ENCODE measurements at regions not wholly inside any gene's neighbourhood (a gene's known extent, or its start where the extent isn't known, plus 50 kb on each side); places are given as distances from the start of the nearest gene placed in this dataset.

DNA sequence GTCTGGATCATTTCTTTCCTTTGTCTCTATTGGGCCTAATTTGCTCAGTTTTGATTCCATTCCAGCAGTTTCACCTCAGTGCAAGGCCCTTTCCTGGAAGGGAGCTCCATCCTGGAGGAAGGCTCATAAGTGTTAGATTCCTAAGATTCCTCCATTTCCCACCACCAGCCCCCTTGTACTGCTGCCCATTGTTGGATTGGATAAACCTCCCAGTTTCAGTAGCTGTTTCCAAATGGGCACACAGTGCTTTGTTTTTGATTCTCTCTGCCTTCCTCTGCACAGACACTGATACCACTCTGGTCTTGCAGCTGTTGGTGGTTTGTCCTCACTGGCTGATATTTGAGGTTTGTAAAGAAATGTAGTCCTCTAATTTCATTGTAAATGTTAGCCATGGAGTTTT, 158.9 kb downstream of the SLC15A5 start:
- no peak for TF ChIP-seq CEBPB (IDR thresholded peaks at IDR 0.05)
- no peak for TF ChIP-seq EP300 (IDR thresholded peaks at IDR 0.05; ENCODE audit: borderline replicate concordance)
- TF ChIP-seq, protein P1, sequence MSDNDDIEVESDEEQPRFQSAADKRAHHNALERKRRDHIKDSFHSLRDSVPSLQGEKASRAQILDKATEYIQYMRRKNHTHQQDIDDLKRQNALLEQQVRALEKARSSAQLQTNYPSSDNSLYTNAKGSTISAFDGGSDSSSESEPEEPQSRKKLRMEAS (IDR thresholded peaks at IDR 0.05) = no peak
- TF ChIP-seq, protein P2, sequence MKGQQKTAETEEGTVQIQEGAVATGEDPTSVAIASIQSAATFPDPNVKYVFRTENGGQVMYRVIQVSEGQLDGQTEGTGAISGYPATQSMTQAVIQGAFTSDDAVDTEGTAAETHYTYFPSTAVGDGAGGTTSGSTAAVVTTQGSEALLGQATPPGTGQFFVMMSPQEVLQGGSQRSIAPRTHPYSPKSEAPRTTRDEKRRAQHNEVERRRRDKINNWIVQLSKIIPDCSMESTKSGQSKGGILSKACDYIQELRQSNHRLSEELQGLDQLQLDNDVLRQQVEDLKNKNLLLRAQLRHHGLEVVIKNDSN (IDR thresholded peaks at IDR 0.05) = no peak
- TF ChIP-seq ZBTB7A (IDR thresholded peaks at IDR 0.05; ENCODE audit: low read depth) = no peak
- no peak for TF ChIP-seq TAF1 (IDR thresholded peaks at IDR 0.05; ENCODE audit: low read depth)

GRCh38 chr12:16112612-16113560, 164.6 kb downstream of the SLC15A5 start:
- TF ChIP-seq, protein P2 (IDR thresholded peaks at IDR 0.05) = 0 out of 2 replicates have a peak, but pooled peaks have one; percentile 11
- no peak for TF ChIP-seq NFIC (IDR thresholded peaks at IDR 0.05)

GRCh38 chr12:16112130-16112529, 165.4 kb downstream of the SLC15A5 start:
- TF ChIP-seq FOXM1 (IDR thresholded peaks at IDR 0.05; ENCODE audit: borderline replicate concordance, low read depth) = no peak
- no peak for TF ChIP-seq TEAD4 (IDR thresholded peaks at IDR 0.05)
- TF ChIP-seq, protein P1 (IDR thresholded peaks at IDR 0.05) = no peak
- no peak for TF ChIP-seq ZBTB7A (IDR thresholded peaks at IDR 0.05; ENCODE audit: low read depth)
- TF ChIP-seq, protein P2 (IDR thresholded peaks at IDR 0.05) = no peak
- no peak for TF ChIP-seq YY1 (IDR thresholded peaks at IDR 0.05; ENCODE audit: low read depth)
- no peak for TF ChIP-seq NFIC (IDR thresholded peaks at IDR 0.05)

DNA sequence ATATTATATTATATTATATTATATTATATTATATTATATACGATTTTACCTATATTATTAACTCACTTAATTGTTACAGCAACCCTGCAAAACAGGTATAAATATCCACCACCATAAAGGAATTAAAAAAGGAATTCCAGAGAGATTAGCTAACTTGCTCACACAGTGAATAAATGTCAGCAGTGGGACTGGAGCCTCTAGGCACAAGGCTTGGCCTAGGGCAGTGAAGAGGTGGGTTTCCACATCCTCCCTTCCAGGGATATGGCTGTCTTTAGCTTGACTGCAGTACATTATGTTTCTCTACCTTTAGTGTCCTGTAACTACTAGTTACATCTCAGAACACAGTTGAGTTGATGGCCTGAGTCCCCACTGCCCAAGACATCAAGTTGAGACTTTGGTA, 166.9 kb downstream of the SLC15A5 start:
- TF ChIP-seq TCF12 (IDR thresholded peaks at IDR 0.05; ENCODE audit: low read depth) = no peak

DNA sequence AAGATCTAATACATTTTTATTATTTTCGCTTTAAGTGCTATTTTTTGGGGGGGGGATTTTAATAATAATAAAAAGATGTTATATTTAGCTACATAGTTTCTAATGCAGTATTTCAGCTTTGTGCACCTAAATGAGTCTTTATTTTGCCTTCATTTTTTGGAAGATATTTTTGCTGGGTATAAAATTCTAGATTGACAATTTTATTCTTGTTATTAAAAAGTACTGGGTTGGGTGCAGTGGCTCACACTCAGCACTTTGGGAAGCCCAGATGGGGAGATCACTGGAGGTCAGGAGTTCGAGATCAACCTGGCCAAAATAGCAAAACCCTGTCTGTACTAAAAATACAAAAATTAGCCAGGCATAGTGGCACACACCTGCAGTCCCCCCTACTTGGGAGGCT, 173.6 kb downstream of the SLC15A5 start:
- no peak for TF ChIP-seq TAF1 (IDR thresholded peaks at IDR 0.05; ENCODE audit: low read depth)
- TF ChIP-seq, protein P1 (IDR thresholded peaks at IDR 0.05) = no peak
- no peak for TF ChIP-seq YY1 (IDR thresholded peaks at IDR 0.05; ENCODE audit: low read depth)
- TF ChIP-seq TCF12 (IDR thresholded peaks at IDR 0.05; ENCODE audit: low read depth) = no peak
- TF ChIP-seq EGR1 (IDR thresholded peaks at IDR 0.05) = no peak
- TF ChIP-seq EP300 (IDR thresholded peaks at IDR 0.05; ENCODE audit: borderline replicate concordance) = no peak
- no peak for TF ChIP-seq CEBPB (IDR thresholded peaks at IDR 0.05)
- TF ChIP-seq NFIC (IDR thresholded peaks at IDR 0.05) = no peak
- no peak for TF ChIP-seq FOXM1 (IDR thresholded peaks at IDR 0.05; ENCODE audit: borderline replicate concordance, low read depth)
- TF ChIP-seq RAD21 (IDR thresholded peaks at IDR 0.05; ENCODE audit: low read depth) = no peak

GRCh38 chr12:16100206-16100605, 177.3 kb downstream of the SLC15A5 start:
- TF ChIP-seq EP300 (IDR thresholded peaks at IDR 0.05; ENCODE audit: borderline replicate concordance) = no peak
- no peak for TF ChIP-seq NFIC (IDR thresholded peaks at IDR 0.05)
- no peak for TF ChIP-seq CREB1 (IDR thresholded peaks at IDR 0.05; ENCODE audit: low read depth)
- TF ChIP-seq, protein P3, sequence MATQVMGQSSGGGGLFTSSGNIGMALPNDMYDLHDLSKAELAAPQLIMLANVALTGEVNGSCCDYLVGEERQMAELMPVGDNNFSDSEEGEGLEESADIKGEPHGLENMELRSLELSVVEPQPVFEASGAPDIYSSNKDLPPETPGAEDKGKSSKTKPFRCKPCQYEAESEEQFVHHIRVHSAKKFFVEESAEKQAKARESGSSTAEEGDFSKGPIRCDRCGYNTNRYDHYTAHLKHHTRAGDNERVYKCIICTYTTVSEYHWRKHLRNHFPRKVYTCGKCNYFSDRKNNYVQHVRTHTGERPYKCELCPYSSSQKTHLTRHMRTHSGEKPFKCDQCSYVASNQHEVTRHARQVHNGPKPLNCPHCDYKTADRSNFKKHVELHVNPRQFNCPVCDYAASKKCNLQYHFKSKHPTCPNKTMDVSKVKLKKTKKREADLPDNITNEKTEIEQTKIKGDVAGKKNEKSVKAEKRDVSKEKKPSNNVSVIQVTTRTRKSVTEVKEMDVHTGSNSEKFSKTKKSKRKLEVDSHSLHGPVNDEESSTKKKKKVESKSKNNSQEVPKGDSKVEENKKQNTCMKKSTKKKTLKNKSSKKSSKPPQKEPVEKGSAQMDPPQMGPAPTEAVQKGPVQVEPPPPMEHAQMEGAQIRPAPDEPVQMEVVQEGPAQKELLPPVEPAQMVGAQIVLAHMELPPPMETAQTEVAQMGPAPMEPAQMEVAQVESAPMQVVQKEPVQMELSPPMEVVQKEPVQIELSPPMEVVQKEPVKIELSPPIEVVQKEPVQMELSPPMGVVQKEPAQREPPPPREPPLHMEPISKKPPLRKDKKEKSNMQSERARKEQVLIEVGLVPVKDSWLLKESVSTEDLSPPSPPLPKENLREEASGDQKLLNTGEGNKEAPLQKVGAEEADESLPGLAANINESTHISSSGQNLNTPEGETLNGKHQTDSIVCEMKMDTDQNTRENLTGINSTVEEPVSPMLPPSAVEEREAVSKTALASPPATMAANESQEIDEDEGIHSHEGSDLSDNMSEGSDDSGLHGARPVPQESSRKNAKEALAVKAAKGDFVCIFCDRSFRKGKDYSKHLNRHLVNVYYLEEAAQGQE (IDR thresholded peaks at IDR 0.05; ENCODE audit: low read depth) = no peak
- TF ChIP-seq FOXM1 (IDR thresholded peaks at IDR 0.05; ENCODE audit: borderline replicate concordance, low read depth) = no peak
- TF ChIP-seq, protein P1 (IDR thresholded peaks at IDR 0.05) = no peak
- TF ChIP-seq EGR1 (IDR thresholded peaks at IDR 0.05) = no peak
- TF ChIP-seq CEBPB (IDR thresholded peaks at IDR 0.05) = no peak
- TF ChIP-seq TEAD4 (IDR thresholded peaks at IDR 0.05) = no peak
- no peak for TF ChIP-seq TAF1 (IDR thresholded peaks at IDR 0.05; ENCODE audit: low read depth)
- no peak for TF ChIP-seq TCF12 (IDR thresholded peaks at IDR 0.05; ENCODE audit: low read depth)
- no peak for TF ChIP-seq RAD21 (IDR thresholded peaks at IDR 0.05; ENCODE audit: low read depth)
- TF ChIP-seq ZBTB7A (IDR thresholded peaks at IDR 0.05; ENCODE audit: low read depth) = no peak

DNA sequence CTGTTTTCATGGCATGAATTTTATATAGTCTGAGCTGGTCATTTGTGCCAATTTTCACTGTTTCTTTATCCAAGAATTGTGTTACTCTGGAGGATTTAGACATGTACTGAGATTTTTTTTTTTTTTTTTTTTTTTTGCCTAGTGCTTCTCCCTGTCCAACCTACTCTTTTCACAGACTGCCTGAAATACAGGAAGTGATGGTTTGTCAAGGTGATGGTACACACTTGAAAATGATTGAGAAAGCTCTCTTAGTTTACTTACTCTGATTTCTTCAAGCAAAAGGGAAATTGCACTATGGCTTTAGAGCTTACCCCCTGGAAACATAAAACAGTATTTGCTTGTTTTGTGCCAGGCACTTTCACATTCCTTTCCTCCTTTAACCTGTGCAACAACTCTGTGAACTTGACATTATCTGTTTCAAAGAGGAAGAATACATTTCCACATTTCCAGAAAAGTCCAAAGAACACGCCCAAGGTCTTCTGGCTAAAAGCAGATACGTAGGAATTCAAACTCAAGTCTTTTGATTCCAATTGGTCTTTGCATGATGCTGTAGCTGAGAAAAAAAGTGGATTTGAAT, 181.1 kb downstream of the SLC15A5 start:
- TF ChIP-seq ZBTB7A (IDR thresholded peaks at IDR 0.05; ENCODE audit: low read depth) (no peak), CEBPB (IDR thresholded peaks at IDR 0.05) (no peak), EP300 (IDR thresholded peaks at IDR 0.05; ENCODE audit: borderline replicate concordance) (no peak), FOXM1 (IDR thresholded peaks at IDR 0.05; ENCODE audit: borderline replicate concordance, low read depth) (no peak), YY1 (IDR thresholded peaks at IDR 0.05; ENCODE audit: low read depth) (no peak), TAF1 (IDR thresholded peaks at IDR 0.05; ENCODE audit: low read depth) (no peak), CREB1 (IDR thresholded peaks at IDR 0.05; ENCODE audit: low read depth) (no peak), TCF12 (IDR thresholded peaks at IDR 0.05; ENCODE audit: low read depth) (no peak), NFIC (IDR thresholded peaks at IDR 0.05) (no peak), TEAD4 (IDR thresholded peaks at IDR 0.05) (no peak), RAD21 (IDR thresholded peaks at IDR 0.05; ENCODE audit: low read depth) (no peak), EGR1 (IDR thresholded peaks at IDR 0.05) (no peak)
- TF ChIP-seq, protein P2 (IDR thresholded peaks at IDR 0.05) = no peak
- TF ChIP-seq, protein P1 (IDR thresholded peaks at IDR 0.05) = no peak

Data from Ishikawa (cell line).